GM12874 (cell line): ENCODE measurements at regions not wholly inside any gene's neighbourhood (a gene's known extent, or its start where the extent isn't known, plus 50 kb on each side); places are given as distances from the start of the nearest gene placed in this dataset.

Source experiments
- CTCF ChIP-seq: IDR thresholded peaks from 2 replicates; pipeline ENCODE4 v1.5.1; 2011; ENCODE audit warnings: low read depth, mild to moderate bottlenecking, control low read depth, low read length, moderate library complexity; ENCODE audit not compliant: insufficient read depth

GRCh38 chr14:87800216-87800615, 192.8 kb downstream of the GALC start:
- no peak for TF ChIP-seq CTCF

GRCh38 chr14:87799400-87799799, 193.6 kb downstream of the GALC start:
- no peak for TF ChIP-seq CTCF

GRCh38 chr14:87797001-87797400, 196.0 kb downstream of the GALC start:
- TF ChIP-seq CTCF: no peak

GRCh38 chr14:87794561-87794960, 198.4 kb downstream of the GALC start:
- TF ChIP-seq CTCF: no peak

GRCh38 chr14:87785897-87786296, 207.1 kb downstream of the GALC start:
- no peak for TF ChIP-seq CTCF

GRCh38 chr14:87784386-87784785, 208.6 kb downstream of the GALC start:
- TF ChIP-seq CTCF: no peak

GRCh38 chr14:87783071-87783470, 209.9 kb downstream of the GALC start:
- no peak for TF ChIP-seq CTCF

GRCh38 chr14:87772854-87773253, 220.1 kb downstream of the GALC start:
- TF ChIP-seq CTCF: no peak
